Lung microvascular endothelial cell (primary cell): ENCODE measurements at regions not wholly inside any gene's neighbourhood (a gene's known extent, or its start where the extent isn't known, plus 50 kb on each side); places are given as distances from the start of the nearest gene placed in this dataset.
"Not testable (repeated sequence)": the region's sequence is repeated elsewhere in the genome, so short reads cannot be mapped to it uniquely, and the experiment has no call there.

Experiments
- DNase-seq, 2 donors: peaks; one replicate each; pipeline versions ENCODE4 v3.0.0 to v3.0.0-alpha.2; 2010; ENCODE audit warnings: low read depth in 2 of 2

DNA sequence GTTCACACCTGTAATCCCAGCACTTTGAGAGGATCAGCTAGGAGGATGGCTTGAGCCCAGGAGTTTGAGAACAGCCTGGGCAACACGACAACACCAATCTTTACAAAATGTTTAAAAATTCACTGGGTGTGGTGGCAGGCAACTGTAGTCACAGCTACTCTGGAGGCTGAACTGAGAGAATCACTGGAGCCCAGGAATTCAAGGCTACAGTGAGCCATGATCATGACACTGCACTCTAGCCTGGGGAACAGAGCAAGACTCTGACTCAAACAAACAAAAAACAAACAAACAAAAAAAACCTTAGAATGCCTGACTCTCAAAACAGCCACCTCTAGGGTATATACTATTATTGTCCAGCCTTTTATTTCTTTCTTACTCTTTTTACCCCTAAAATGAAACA, 56.5 kb upstream of the PAPSS2 start:
- no peak for DNase-seq

DNA sequence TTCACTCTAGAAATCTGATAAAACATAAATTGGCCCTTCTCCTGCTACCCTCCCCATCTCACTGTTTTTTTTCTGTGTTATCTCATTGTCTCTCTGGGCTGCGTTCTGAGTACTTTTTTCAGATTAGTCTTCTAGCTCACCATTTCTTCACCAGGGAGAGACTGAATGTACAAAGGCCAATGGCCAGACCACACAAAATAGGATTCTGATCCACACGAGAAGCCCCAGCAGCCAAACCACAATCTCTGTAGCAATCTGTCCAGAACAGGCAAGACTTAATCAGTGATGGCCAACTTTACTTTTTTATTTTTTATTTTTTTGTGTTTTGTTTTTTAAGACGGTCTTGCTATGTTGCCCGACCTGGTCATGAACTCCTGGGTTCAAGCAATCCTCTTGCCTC, 55.9 kb upstream of the PAPSS2 start:
- DNase-seq: no peak

DNA sequence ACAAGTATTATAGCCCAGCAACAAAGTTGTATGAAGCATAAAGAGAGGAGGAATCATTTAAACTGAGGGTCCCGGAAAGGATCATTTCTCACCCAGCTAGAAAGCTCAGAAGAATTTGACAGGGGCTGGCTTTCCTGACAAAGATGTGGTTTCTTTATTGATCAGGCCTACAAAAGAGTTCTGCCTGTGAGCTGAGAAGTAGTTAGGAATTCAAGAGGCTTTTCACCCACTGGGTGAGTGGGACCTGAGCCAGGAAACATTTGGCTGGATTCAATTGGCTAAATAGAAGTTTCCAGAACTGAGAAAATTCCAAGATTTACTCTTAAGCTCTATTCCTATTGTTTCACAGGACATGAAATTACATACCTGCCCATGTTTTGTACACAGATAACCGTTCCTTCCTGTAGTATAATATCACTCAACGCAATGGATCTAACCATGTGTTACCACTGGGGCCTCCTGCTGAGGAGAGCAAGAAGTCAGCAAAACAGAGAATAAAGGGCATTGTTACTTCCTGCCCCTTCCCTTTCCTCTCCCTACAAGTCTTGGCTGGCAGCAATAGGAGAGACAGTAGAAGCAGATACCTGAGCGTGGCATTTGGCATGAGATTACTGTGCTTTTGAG, 53.9 kb upstream of the PAPSS2 start:
- DNase-seq: peak; percentile 14 to 26

DNA sequence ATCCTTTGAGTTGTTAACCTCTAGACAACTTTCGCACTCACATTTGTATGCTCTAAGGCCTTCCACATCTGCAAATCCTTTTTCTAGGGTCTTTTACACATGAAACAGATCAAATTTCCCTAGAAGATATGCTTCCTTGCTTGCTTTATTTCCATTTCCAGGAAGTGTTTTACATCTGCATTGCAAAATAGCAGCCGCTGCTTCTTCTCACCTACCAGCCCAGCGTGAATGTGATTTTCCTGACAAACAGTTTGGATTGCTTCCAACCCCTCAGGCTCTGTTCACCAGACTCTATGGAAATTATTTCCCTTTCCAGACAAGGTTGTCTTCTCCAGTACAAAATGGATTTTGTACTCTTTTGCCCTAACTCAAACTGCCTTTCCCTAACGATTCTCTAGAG, 50.9 kb upstream of the PAPSS2 start:
- DNase-seq: peak in 1 of 2 donors; percentile 57

DNA sequence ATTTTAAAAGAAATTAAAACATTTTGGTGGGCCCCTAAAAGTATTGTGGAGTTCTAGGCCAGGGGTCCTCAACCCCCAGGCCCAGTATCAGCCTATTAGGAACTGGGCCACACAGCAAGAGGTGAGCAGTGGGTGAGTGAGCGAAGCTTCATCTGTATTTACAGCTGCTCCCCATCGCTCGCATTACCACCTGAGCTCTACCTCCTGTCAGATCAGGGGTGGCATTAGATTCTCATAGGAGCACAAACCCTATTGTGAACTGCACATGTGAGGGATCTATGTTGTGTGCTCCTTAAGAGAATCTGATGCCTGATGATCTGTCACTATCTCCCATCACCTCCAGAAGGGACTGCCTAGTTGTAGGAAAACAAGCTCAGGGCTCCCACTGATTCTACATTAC, 50.1 kb upstream of the PAPSS2 start:
- not testable (repeated sequence) for DNase-seq
